Vagina (tissue), 2 donors: ENCODE measurements at regions not wholly inside any gene's neighbourhood (a gene's known extent, or its start where the extent isn't known, plus 50 kb on each side); places are given as distances from the start of the nearest gene placed in this dataset.
"Not testable (repeated sequence)": the region's sequence is repeated elsewhere in the genome, so short reads cannot be mapped to it uniquely, and the experiment has no call there.

Source experiments
- DNase-seq, 2 donors: peaks; one replicate each; pipeline ENCODE4 v3.0.0-alpha.2; 2017; ENCODE audit errors: extremely low spot score in 2 of 2
- H3K27ac ChIP-seq: fragments of 200-600 bp; sonication (generic); one replicate; pipeline ENCODE4 v1.5.1; 2019
- H3K27me3 ChIP-seq: fragments of 200-600 bp; sonication (generic); one replicate; pipeline ENCODE4 v1.5.1; 2019
- H3K36me3 ChIP-seq, 2 donors: fragments of 200-600 bp; sonication (generic); one replicate each; pipeline ENCODE4 v1.5.1; 2017 to 2019
- H3K4me1 ChIP-seq: fragments of 200-600 bp; sonication (generic); one replicate; pipeline ENCODE4 v1.5.1; 2019
- H3K4me3 ChIP-seq, 2 donors: fragments of 200-600 bp; sonication (generic); 1 replicate in 1 of 2; 2 replicates in 1 of 2; pipeline ENCODE4 v1.5.1; 2016 to 2019
- H3K9me3 ChIP-seq: fragments of 200-600 bp; sonication (generic); one replicate; pipeline ENCODE4 v1.5.1; 2019
- POLR2A ChIP-seq, 2 donors: fragments of 450-650 bp; IDR thresholded peaks; one replicate each; pipeline ENCODE4 v1.6.1; 2017; ENCODE audit warnings: antibody characterized with exemption in 2 of 2, mild to moderate bottlenecking in 2 of 2, moderate library complexity in 2 of 2
- POLR2AphosphoS5 ChIP-seq, 2 donors: sonication (generic); formaldehyde crosslinking; IDR thresholded peaks; one replicate each; pipeline ENCODE4 v1.9.0; 2017; ENCODE audit warnings: antibody characterized with exemption in 2 of 2, mild to moderate bottlenecking in 2 of 2, low read depth in 1 of 2; ENCODE audit not compliant: insufficient read depth in 1 of 2
- intact Hi-C: fragments of 100-400 bp; cut with DNase I; formaldehyde crosslinking; loops from one replicate; pipeline ENCODE4 v1.15.1; 2023
- TF ChIP-seq, protein P1 (sequence below), 3 experiments: fragments of 450-650 bp in 2 of 3; fragments of 200-600 bp in 1 of 3; sonication (generic) in 1 of 3; IDR thresholded peaks; one replicate each; pipeline ENCODE4 v1.5.1; 2017 to 2019; ENCODE audit warnings: antibody characterized with exemption in 3 of 3, mild to moderate bottlenecking in 2 of 3, moderate library complexity in 2 of 3

DNA sequence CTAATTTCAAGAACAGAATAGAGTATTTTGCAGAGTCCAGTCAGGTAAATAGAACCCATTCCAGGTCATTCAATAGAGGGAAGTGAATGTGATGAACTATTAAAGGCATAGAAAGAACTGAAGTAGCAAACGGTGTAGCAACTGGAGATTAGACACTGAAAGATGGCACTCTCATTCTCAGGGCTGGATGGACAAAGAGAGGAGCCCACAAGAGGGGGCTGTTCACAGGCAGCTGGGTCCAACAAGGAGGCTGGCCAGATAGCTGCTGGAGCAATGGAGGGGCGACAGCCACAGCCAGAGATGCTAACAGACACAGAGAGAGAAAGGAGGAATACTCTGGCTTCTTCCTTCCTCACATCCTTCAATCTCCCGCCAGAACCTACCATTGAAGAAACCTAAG is 93.1 kb upstream of the SMARCA2 start:
- intact Hi-C loops = no loop called here
- Histone ChIP-seq H3K9me3 (no peaks in the 10 kb centered on the region), H3K27ac (no peak overlapping the region), H3K36me3 (no peaks in the 10 kb centered on the region), H3K4me1 (no peaks in the 10 kb centered on the region), H3K27me3 (no peaks in the 10 kb centered on the region), H3K4me3 (no peak overlapping the region)
- TF ChIP-seq, protein P1, sequence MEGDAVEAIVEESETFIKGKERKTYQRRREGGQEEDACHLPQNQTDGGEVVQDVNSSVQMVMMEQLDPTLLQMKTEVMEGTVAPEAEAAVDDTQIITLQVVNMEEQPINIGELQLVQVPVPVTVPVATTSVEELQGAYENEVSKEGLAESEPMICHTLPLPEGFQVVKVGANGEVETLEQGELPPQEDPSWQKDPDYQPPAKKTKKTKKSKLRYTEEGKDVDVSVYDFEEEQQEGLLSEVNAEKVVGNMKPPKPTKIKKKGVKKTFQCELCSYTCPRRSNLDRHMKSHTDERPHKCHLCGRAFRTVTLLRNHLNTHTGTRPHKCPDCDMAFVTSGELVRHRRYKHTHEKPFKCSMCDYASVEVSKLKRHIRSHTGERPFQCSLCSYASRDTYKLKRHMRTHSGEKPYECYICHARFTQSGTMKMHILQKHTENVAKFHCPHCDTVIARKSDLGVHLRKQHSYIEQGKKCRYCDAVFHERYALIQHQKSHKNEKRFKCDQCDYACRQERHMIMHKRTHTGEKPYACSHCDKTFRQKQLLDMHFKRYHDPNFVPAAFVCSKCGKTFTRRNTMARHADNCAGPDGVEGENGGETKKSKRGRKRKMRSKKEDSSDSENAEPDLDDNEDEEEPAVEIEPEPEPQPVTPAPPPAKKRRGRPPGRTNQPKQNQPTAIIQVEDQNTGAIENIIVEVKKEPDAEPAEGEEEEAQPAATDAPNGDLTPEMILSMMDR (IDR thresholded peaks at IDR 0.05) = no peak
- TF ChIP-seq POLR2AphosphoS5 (IDR thresholded peaks at IDR 0.05; ENCODE audit: insufficient read depth in 1 of 2, low read depth in 1 of 2) (no peak), POLR2A (IDR thresholded peaks at IDR 0.05) (no peak)
- no peak for DNase-seq

DNA sequence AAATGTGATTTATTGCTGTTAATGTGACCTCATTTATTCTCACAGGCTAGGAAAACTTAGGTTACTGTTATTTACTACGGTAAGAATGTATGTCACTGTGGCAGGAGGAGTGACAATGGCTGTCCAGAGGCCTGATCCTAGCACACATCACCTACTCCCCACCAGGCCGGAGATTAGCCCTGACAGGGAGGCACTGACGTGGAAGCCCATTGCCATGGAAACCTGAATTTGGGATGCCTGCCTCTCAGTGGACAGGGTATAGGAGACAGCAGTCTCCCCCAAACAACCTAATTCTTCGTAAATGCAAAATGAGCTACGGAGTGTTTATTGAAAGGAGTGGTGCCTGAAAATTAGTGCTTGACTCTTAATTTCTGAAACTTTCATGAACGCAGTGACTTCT is 87.6 kb upstream of the SMARCA2 start:
- DNase-seq = no peak
- Histone ChIP-seq H3K36me3 (no peaks in the 10 kb centered on the region), H3K9me3 (no peaks in the 10 kb centered on the region), H3K27me3 (no peaks in the 10 kb centered on the region), H3K4me3 (no peak overlapping the region), H3K27ac (no peak overlapping the region), H3K4me1 (no peaks in the 10 kb centered on the region)
- intact Hi-C loops = no loop called here
- TF ChIP-seq POLR2AphosphoS5 (IDR thresholded peaks at IDR 0.05; ENCODE audit: insufficient read depth in 1 of 2, low read depth in 1 of 2) (no peak), POLR2A (IDR thresholded peaks at IDR 0.05) (no peak)
- TF ChIP-seq, protein P1 (IDR thresholded peaks at IDR 0.05) = no peak

DNA sequence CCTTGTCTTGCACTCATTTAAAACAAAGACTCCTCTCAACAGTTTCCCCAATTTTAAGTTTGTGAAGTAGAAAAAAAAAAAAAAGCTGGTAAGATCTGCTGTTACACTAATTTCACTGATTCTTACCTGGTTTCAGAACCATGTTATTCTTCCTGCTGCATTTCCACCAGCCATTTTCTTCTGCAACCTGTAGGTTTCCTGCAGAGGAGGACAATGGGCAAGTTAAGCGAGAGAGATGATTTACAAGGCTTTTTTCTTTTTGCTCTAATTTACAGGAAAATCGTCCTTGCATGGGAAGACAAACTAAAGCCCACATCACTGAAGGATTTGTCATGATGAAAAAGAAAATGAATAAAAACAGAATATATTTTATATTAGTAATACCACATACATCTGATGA is 86.0 kb upstream of the SMARCA2 start:
- intact Hi-C loops = no loop called here
- Histone ChIP-seq H3K9me3 (no peaks in the 10 kb centered on the region), H3K27ac (no peak overlapping the region), H3K4me3 (no peak overlapping the region), H3K27me3 (no peaks in the 10 kb centered on the region), H3K4me1 (no peaks in the 10 kb centered on the region), H3K36me3 (no peaks in the 10 kb centered on the region)
- TF ChIP-seq POLR2AphosphoS5 (IDR thresholded peaks at IDR 0.05; ENCODE audit: insufficient read depth in 1 of 2, low read depth in 1 of 2) = no peak
- TF ChIP-seq POLR2A (IDR thresholded peaks at IDR 0.05) = no peak
- TF ChIP-seq, protein P1 (IDR thresholded peaks at IDR 0.05) = no peak
- no peak for DNase-seq

DNA sequence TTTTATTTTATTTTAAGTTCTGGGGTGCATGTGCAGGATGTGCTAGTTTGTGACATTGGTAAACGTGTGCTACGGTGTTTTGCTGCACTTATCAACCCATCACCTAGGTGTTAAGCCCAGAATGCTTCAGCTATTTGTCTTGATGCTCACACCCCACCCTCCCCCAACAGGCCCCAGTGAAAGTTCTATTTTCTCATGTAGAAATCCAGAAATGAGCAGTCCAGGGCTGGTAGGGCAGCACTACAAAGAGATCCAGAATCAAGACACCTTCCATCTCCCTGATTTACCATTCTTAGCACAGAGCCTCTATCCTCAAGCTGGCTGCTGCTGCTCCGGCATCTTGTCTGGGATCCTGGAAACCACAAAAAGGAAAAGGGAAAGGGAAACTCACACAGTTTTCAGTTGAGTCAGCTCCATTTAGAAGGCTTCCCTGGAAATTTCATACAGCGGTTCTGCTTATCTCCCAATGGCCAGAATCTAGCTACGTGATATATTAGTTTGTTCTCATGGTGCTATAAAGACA is 85.4 kb upstream of the SMARCA2 start:
- no peaks in the 10 kb centered on the region for H3K36me3 ChIP-seq
- no peak for DNase-seq
- no peaks in the 10 kb centered on the region for H3K4me1 ChIP-seq
- no peaks in the 10 kb centered on the region for H3K9me3 ChIP-seq
- no peak overlapping the region for H3K4me3 ChIP-seq
- H3K27me3 ChIP-seq = no peaks in the 10 kb centered on the region
- H3K27ac ChIP-seq = no peak overlapping the region
- TF ChIP-seq, protein P1 (IDR thresholded peaks at IDR 0.05) = no peak
- TF ChIP-seq POLR2AphosphoS5 (IDR thresholded peaks at IDR 0.05; ENCODE audit: insufficient read depth in 1 of 2, low read depth in 1 of 2) (no peak), POLR2A (IDR thresholded peaks at IDR 0.05) (no peak)
- intact Hi-C loops = no loop called here

DNA sequence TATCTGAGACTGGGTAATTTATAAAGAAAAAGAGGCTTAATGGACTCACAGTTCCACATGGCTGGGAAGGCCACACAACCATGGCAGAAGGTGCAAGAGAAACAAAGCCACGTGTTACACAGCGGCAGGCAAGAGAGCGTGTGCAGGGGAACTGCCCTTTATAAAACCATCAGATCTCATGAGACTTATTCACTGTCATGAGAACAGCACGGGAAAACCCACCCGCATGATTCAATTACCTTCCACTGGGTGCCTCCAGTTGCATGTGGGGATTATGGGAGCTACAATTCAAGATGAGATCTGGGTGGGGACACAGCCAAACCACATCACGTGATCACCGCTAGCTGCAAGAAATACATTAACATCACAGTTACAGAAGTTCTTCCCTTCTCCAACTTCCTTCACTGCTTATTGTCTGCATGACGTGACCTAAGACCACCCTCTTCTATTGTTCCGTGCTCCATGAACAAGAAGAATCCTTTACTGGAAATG is 84.9 kb upstream of the SMARCA2 start:
- H3K36me3 ChIP-seq, intact Hi-C loops, H3K4me1 ChIP-seq, H3K9me3 ChIP-seq, H3K4me3 ChIP-seq, H3K27ac ChIP-seq, H3K27me3 ChIP-seq, DNase-seq: not testable (repeated sequence)
